ENCODE measurements at regions not wholly inside any gene's neighbourhood (a gene's known extent, or its start where the extent isn't known, plus 50 kb on each side); places are given as distances from the start of the nearest gene placed in this dataset.
"Not testable (repeated sequence)": the region's sequence is repeated elsewhere in the genome, so short reads cannot be mapped to it uniquely, and the experiment has no call there.

DNA sequence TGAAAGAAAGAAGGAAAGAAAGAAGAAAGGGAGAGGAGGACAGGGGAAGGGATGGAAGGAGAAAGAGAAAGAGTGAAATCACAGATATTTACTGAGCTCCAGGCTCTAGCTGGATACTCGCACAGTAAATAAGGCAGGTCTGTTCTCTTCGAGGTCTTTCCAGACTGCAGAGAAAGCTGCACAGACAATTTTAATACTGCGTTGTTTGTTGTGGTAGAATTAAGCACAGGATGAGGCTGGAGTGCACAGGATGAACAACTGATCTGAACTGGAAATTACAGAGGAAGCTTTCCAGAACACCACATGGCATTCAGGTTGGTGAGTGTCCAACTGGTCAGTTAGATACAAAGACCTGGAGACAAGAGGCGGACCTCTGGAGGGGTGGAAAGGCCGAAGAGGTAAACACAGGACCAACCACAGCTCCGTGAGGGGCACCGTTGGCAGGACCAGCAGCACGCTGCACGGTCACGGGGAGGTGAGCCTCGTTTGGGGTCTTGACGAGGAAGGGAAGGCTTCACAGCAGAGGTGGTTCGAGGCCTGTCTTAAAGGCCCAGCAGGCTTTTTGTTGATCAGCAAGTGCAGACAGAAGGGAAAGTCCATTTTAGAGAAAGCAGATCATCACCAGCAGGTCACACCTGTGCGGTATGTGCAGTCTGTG lies 121.7 kb downstream of the ATP6V0E2 start:
- DNase-seq = not testable (repeated sequence)

- not testable (repeated sequence) for DNase-seq
Observed at GRCh38 chr7:150000780-150001599, 127.2 kb downstream of the ATP6V0E2 start.

DNA sequence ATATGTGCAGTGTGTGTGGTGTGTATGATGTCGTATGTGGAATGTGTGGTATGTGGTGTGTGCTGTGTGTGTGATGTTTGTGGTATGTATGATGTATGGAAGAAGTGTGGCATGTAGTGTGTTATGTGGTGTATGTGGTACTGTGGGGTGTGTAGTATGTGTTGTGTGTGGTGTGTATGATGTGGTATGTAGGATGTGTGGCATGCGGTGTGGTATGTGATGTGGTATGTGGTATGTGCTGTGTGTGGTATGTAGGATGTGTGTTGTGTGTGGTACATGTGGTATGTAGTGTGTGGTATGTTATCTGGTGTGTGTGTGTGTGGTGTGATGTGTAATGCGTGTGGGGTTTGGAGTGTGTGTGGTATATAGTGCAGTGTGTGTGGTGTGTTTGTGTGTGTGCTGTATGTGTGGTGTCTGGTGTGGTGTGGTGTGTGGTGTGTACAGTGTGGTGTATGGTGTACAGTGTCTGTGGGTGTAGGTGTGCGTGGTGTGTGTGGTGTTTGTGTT lies 129.6 kb downstream of the ATP6V0E2 start:
- DNase-seq = no peak

DNA sequence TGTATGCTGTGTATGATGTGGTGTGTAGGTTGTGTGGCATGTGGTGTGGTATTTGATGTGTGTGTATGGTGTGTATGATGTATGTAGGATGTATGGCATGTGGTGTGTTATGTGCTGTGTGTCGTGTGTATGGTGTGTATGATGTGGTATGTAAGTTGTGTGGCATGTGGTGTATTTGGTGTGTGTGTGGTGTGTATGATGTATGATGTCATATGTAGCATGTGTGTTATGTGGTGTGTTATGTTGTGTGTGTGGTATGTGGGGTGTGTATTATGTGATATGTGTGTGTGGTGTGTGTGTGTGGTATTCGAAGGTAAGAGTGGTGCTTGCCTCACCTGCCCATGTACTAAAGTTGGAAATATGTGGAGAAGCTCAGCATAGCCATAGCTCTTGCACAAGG lies 130.2 kb downstream of the ATP6V0E2 start:
- not testable (repeated sequence) for DNase-seq

DNA sequence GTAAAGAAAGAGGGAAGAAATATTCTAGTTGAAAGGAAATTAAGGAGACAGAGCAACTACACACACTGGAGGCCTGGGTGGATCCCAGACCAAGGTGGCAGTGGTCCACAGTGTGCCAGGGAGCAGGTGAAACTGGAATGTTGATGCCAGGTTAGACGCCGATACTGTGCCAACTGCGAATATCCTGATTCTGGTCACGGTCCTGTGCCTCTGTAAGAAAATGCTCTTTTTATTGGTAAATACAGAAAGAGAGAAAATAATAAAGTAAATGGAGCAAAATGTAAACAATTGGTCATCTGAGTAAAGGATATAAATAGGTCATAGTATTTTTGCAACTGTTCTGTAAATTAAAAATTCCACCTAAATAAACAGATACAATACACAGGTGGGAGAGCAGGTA lies 131.1 kb downstream of the ATP6V0E2 start:
- DNase-seq = not testable (repeated sequence)

DNA sequence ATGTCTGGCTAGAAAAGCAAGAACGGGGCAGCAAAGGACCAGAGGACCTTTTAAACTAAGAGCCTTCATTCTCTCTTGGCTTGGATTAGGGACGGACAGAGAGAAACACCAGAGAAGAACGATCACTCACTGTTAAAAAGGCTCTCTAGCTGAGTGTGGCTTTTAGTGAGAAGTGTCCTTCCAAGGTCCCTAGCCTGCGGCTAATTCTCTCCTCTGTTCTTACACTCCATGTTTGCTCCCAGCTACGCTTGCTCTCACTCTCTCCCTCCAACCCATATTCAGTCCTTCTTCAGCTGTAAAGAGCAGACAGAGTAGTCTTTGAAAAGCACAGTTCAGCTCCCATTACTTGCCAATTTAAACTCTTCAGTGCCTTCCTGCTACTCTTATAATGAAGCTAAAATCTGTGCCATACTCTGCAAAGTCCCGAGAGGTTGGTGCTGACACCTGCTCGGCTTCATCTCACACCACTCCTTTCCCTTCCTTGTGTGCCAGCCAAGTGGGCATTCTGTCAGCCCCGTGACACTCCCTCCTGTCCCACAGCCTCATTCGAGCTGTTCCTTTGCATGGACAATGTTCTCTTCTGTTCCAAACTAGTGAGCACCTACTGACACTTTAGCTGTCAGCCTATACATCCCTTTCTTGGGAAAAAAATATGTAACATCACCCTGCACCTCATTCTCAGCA lies 136.0 kb downstream of the ATP6V0E2 start:
- not testable (repeated sequence) for DNase-seq

GRCh38 chr7:150016651-150017189 lies 143.0 kb downstream of the ATP6V0E2 start:
- DNase-seq = not testable (repeated sequence)

DNA sequence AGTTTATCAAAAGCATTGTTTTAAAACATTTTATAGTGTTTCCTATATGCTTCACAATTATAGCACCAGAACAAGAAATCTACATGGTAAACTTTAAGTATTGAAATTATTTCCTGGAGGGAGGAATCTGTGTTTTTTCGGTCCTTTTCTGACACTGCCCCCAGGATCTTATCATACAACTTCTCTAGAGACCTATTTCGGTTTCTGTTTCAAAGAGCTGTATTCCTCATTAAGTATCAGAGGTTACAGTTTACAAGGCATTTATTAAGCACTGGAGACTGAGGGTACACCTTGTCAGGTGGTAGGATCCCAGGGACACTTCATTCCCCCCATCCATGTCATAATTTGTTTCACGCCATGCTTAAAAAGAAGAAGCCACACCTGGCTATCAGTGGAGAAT lies 146.4 kb downstream of the ATP6V0E2 start:
- DNase-seq = not testable (repeated sequence)

DNA sequence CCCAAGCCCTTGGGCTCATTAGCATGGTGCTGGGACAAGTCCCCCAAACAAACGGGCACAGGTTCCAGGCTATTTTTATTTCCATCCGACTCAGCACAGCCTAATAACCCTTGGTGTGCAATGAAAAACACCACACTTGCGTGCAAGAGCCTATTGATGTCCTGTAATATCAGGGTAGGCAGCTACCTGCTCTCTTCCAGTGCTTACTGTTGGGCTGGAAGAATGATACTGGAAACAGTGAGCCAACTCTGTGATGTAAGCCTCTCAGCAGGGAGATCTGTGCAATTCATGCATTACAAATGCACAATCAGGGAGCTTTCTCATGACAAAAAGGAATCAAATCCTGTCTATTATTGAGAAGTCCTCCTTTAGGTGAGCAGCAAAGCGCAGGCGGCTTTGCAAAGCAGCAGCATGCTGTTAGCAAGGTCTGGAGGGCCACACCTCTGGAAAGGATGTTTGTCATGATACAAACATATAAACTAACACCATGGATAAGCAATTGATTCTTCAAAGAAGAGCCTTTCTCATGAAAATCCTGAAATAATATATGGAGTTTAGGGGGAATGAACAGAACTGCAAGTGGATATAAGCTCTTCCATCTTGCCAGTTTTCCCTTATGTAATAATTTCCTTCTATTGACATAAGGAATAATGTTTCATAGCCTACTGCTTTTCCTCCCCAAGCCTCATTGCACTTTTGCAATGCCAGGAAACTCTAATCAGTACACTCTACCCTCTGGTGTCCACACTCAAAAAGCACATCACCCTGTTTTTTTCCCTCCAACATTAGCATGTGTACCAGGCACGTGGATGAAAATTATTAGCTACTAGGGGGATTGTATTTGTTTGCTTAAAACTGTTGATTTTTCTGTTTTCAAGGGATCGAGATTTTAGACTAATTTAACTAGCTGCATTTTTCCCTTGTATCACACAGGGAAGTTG lies 151.1 kb downstream of the ATP6V0E2 start:
- DNase-seq = not testable (repeated sequence)

- DNase-seq = not testable (repeated sequence)
Observed at GRCh38 chr7:150025802-150026201, 152.0 kb downstream of the ATP6V0E2 start.

GRCh38 chr7:150028344-150029012 lies 154.7 kb downstream of the ATP6V0E2 start:
- DNase-seq = not testable (repeated sequence)

DNA sequence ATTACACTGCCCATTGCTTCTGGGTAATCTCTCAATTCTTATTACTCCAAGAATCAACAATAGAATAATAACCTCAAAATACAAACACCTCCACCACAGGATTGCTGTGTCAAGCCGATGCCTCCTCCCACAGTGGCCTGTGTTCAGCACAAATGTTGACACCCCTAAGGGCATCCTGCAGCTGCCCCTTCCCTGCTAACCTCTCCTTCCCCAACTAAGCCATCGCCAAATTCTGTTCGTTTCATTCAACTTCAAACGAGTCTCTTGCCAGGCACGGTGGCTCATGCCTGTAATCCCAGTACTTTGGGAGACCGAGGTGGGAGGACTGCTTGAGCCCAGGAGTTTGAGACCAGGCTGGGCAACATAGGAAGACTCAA lies 155.2 kb downstream of the ATP6V0E2 start:
- DNase-seq = not testable (repeated sequence)

- DNase-seq = not testable (repeated sequence)
Observed at GRCh38 chr7:150031733-150032132, 158.0 kb downstream of the ATP6V0E2 start.

DNA sequence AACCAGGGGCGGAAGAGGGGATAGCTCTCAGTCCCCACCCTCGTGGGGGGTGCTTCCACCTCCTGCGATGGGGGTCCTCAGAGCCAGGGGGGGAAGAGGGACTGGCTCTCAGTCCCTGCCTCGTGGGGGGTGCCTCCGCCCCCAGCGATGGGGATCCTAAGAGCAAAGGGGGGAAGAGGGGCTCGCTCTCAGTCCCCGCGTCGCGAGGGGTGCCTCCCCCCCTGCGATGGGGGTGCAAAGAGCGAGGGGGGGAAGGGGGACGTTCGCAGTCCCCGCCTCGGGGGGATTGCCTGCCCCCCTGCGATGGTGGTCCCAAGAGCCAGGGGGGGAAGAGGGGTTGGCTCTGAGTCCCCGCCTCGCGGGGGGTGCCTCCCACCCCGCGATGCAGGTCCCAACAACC lies 159.9 kb downstream of the ATP6V0E2 start:
- not testable (repeated sequence) for DNase-seq

- not testable (repeated sequence) for DNase-seq
Observed at GRCh38 chr7:150035769-150036168, 162.0 kb downstream of the ATP6V0E2 start.

DNA sequence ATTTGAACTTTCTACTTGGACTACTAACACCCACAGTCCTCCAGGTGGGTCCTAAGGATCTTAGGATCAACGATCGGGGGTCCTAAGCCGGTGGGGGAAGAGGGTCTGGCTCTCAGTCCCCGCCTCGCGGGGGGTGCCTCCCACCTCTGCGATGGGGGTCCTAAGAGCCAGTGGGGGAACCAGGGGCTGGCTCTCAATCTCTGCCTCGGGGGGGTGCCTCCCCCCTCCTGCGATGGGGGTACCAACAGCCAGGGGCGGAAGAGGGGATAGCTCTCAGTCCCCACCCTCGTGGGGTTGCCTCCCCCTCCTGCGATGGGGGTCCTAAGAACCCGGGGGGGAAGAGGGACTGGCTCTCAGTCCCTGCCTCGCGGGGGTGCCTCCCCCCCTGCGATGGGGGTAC lies 165.3 kb downstream of the ATP6V0E2 start:
- DNase-seq = not testable (repeated sequence)

GRCh38 chr7:150042281-150042680 lies 168.5 kb downstream of the ATP6V0E2 start:
- DNase-seq = not testable (repeated sequence)

- DNase-seq = not testable (repeated sequence)
Observed at GRCh38 chr7:150044771-150045170, 171.0 kb downstream of the ATP6V0E2 start.

DNA sequence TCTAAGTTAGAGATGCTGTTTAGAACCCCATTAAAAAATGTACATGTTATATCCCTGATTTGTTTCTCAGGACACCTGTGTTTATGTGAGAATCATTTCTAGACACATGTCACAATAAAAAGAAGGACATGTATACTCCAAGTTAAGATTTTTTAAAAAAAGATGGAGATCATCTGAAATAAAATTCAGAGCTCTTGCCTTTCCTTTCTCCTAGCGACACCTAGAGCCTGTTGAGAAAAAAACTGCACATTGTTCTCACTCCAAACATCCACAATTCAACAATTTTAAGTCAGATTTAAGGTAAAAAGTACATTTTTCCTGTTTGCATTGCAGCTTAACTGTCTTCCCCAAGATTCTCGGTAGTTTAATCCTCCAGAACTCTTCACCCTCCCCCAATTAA lies 171.8 kb downstream of the ATP6V0E2 start:
- DNase-seq = not testable (repeated sequence)

GRCh38 chr7:150046290-150047194 lies 172.8 kb downstream of the ATP6V0E2 start:
- not testable (repeated sequence) for DNase-seq
